Left lung (tissue), 4 donors: ENCODE measurements at regions not wholly inside any gene's neighbourhood (a gene's known extent, or its start where the extent isn't known, plus 50 kb on each side); places are given as distances from the start of the nearest gene placed in this dataset.

ENCODE experiments used
- ATAC-seq: fragments of 200-7000 bp; cut with Tn5 transposase; one replicate; pipeline ENCODE4 v1.9.1; 2020; ENCODE audit warnings: moderate library complexity
- DNase-seq, 4 donors: peaks; one replicate each; pipeline ENCODE4 v3.0.0-alpha.2; 2013 to 2020
- H3K27ac ChIP-seq, 2 donors: fragments of 200-600 bp; sonication (generic) in 1 of 2; one replicate each; pipeline versions ENCODE4 v1.5.0 to v1.8.0; 2020 to 2021
- H3K27me3 ChIP-seq, 2 donors: fragments of 200-600 bp; sonication (generic) in 1 of 2; one replicate each; pipeline versions ENCODE4 v1.5.0 to v1.8.0; 2020 to 2021
- H3K36me3 ChIP-seq, 2 donors: fragments of 200-600 bp; sonication (generic) in 1 of 2; one replicate each; pipeline versions ENCODE4 v1.5.0 to v1.8.0; 2020 to 2021
- H3K4me1 ChIP-seq, 2 donors: fragments of 200-600 bp; one replicate each; pipeline ENCODE4 v1.8.0; 2021
- H3K4me3 ChIP-seq, 2 donors: fragments of 200-600 bp; sonication (generic) in 1 of 2; one replicate each; pipeline versions ENCODE4 v1.5.0 to v1.8.0; 2020 to 2021; ENCODE audit warnings: mild to moderate bottlenecking in 1 of 2
- H3K9me3 ChIP-seq, 2 donors: fragments of 200-600 bp; sonication (generic) in 1 of 2; one replicate each; pipeline versions ENCODE4 v1.5.0 to v1.8.0; 2020 to 2021
- intact Hi-C, 2 donors: fragments of 100-400 bp; cut with DNase I; formaldehyde crosslinking; loops; one replicate each; pipeline versions ENCODE4 v1.11.2 to v1.14.2; 2022
- TF ChIP-seq, protein P1 (sequence below), 2 donors: fragments of 200-600 bp; sonication (generic) in 1 of 2; IDR thresholded peaks; one replicate each; pipeline versions ENCODE4 v1.5.0 to v1.8.0; 2021; ENCODE audit warnings: antibody characterized with exemption in 2 of 2
- donor health status: DM: no; HTN: yes; CAD: no.
- donor health status: DM: no; HTN: no; CAD: no.

GRCh38 chr17:55661256-55661758 is 61.4 kb downstream of the TMEM100 start:
- no peaks in the 10 kb centered on the region for H3K36me3 ChIP-seq
- DNase-seq (no peak), ATAC-seq (no peak)
- TF ChIP-seq, protein P1, sequence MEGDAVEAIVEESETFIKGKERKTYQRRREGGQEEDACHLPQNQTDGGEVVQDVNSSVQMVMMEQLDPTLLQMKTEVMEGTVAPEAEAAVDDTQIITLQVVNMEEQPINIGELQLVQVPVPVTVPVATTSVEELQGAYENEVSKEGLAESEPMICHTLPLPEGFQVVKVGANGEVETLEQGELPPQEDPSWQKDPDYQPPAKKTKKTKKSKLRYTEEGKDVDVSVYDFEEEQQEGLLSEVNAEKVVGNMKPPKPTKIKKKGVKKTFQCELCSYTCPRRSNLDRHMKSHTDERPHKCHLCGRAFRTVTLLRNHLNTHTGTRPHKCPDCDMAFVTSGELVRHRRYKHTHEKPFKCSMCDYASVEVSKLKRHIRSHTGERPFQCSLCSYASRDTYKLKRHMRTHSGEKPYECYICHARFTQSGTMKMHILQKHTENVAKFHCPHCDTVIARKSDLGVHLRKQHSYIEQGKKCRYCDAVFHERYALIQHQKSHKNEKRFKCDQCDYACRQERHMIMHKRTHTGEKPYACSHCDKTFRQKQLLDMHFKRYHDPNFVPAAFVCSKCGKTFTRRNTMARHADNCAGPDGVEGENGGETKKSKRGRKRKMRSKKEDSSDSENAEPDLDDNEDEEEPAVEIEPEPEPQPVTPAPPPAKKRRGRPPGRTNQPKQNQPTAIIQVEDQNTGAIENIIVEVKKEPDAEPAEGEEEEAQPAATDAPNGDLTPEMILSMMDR (IDR thresholded peaks at IDR 0.05): no peak
- no peaks in the 10 kb centered on the region for H3K9me3 ChIP-seq
- intact Hi-C loops: no loop called here
- H3K27ac ChIP-seq: no peak overlapping the region
- no peak overlapping the region for H3K4me3 ChIP-seq
- H3K27me3 ChIP-seq: no peaks in the 10 kb centered on the region
- peaks cover 0 to 12% of the 10 kb centered on the region in 2 donors for H3K4me1 ChIP-seq

- TF ChIP-seq, protein P1 (IDR thresholded peaks at IDR 0.05): no peak
- ATAC-seq (peak; percentile 22), DNase-seq (no peak)
- no peaks in the 10 kb centered on the region for H3K27me3 ChIP-seq
- no peaks in the 10 kb centered on the region for H3K36me3 ChIP-seq
- H3K4me1 ChIP-seq: peaks cover 0 to 12% of the 10 kb centered on the region in 2 donors
- H3K4me3 ChIP-seq: no peak overlapping the region
- intact Hi-C loops: no loop called here
- H3K9me3 ChIP-seq: no peaks in the 10 kb centered on the region
- no peak overlapping the region for H3K27ac ChIP-seq
Observed at GRCh38 chr17:55660178-55660886, 62.3 kb downstream of the TMEM100 start.

DNA sequence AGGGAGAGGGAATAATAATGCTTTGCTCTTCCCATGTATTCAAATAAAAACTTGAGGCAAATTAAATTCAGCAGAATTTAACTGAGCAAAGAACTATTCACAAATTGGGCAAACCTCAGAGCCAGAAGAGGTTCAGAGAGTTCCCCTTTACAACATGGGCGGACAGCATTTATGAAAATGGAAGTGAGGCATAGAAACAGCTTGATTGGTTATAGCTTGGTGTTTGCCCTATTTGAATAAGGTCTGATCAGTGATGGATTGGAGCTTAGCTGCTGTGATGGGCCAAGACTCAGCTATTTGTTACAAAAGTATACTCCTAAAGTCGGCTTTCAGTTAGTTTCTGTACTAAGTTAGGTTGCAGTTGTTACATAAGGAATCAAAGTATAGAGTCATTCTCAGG is 63.0 kb downstream of the TMEM100 start:
- Histone ChIP-seq H3K27ac (no peak overlapping the region), H3K9me3 (no peaks in the 10 kb centered on the region), H3K4me1 (peaks cover 0 to 10% of the 10 kb centered on the region in 2 donors), H3K4me3 (no peak overlapping the region), H3K36me3 (no peaks in the 10 kb centered on the region), H3K27me3 (no peaks in the 10 kb centered on the region)
- TF ChIP-seq, protein P1 (IDR thresholded peaks at IDR 0.05): no peak
- intact Hi-C loops: no loop called here
- ATAC-seq: no peak
- no peak for DNase-seq

GRCh38 chr17:55655777-55656176 is 66.9 kb downstream of the TMEM100 start:
- intact Hi-C loops: no loop called here
- Histone ChIP-seq H3K4me1 (no peaks in the 10 kb centered on the region), H3K4me3 (no peak overlapping the region), H3K27ac (no peak overlapping the region), H3K36me3 (no peaks in the 10 kb centered on the region), H3K9me3 (no peaks in the 10 kb centered on the region), H3K27me3 (no peaks in the 10 kb centered on the region)
- no peak for DNase-seq
- ATAC-seq: no peak
- TF ChIP-seq, protein P1 (IDR thresholded peaks at IDR 0.05): no peak

DNA sequence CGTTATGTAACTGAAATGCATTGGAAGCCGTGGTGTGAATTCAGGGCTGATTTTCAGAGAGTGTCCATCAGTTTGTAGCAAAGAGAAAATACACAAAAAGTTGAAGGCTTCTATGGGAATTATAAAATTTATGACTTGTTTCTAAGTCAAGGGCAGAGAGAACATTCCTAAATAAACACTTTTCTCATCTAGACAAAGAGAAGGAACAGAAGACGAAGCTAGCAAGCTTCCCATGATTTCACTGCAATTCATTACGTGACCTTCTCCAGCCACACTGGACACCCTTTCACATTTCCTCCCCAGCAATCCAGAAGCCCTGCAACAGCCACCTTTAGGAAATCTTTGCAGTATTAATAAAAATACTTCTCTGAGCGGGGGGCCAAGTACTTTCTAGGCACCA is 67.8 kb downstream of the TMEM100 start:
- H3K27me3 ChIP-seq: no peaks in the 10 kb centered on the region
- ATAC-seq: no peak
- no peaks in the 10 kb centered on the region for H3K9me3 ChIP-seq
- H3K4me3 ChIP-seq: no peak overlapping the region
- H3K27ac ChIP-seq: no peak overlapping the region
- no peak for DNase-seq
- TF ChIP-seq, protein P1 (IDR thresholded peaks at IDR 0.05): no peak
- H3K36me3 ChIP-seq: no peaks in the 10 kb centered on the region
- H3K4me1 ChIP-seq: no peaks in the 10 kb centered on the region
- intact Hi-C loops: no loop called here
